ENCODE measurements at regions not wholly inside any gene's neighbourhood (a gene's known extent, or its start where the extent isn't known, plus 50 kb on each side); places are given as distances from the start of the nearest gene placed in this dataset.

- TF ChIP-seq CTCF (IDR thresholded peaks at IDR 0.05) = no peak
- TF ChIP-seq POLR2A (IDR thresholded peaks at IDR 0.05) = no peak
- no peak for TF ChIP-seq EP300 (IDR thresholded peaks at IDR 0.05)
These were observed 227.9 kb downstream of the MAF start for GRCh38 chr16:79372503-79373184.

All from tibial nerve (tissue), 4 donors.